ENCODE measurements at regions not wholly inside any gene's neighbourhood (a gene's known extent, or its start where the extent isn't known, plus 50 kb on each side); places are given as distances from the start of the nearest gene placed in this dataset.

DNA sequence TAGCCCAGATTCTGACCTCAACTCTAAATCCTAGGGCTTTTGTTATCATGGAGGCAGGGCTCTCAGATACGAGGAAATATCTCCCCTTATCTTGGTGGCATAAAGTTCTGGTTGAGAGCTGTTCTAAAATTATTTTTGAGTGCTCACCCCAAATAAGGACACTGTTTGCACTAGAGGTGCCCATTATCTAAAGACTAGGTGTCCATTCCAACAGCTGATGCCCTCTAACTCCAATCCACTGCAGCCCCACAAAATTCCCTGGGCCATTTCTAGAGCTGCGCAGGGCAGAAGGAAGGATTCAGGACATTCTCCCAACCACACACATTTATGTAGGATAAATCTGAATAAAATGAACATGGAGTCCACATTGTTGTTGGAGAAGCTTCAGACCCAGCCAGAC lies 301.9 kb downstream of the FGFR2 start:
- TF ChIP-seq, protein P1, sequence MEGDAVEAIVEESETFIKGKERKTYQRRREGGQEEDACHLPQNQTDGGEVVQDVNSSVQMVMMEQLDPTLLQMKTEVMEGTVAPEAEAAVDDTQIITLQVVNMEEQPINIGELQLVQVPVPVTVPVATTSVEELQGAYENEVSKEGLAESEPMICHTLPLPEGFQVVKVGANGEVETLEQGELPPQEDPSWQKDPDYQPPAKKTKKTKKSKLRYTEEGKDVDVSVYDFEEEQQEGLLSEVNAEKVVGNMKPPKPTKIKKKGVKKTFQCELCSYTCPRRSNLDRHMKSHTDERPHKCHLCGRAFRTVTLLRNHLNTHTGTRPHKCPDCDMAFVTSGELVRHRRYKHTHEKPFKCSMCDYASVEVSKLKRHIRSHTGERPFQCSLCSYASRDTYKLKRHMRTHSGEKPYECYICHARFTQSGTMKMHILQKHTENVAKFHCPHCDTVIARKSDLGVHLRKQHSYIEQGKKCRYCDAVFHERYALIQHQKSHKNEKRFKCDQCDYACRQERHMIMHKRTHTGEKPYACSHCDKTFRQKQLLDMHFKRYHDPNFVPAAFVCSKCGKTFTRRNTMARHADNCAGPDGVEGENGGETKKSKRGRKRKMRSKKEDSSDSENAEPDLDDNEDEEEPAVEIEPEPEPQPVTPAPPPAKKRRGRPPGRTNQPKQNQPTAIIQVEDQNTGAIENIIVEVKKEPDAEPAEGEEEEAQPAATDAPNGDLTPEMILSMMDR (IDR thresholded peaks at IDR 0.05), result no peak
- no peak for TF ChIP-seq POLR2A (IDR thresholded peaks at IDR 0.05)
